KOPT-K1 (cell line): ENCODE measurements at regions not wholly inside any gene's neighbourhood (a gene's known extent, or its start where the extent isn't known, plus 50 kb on each side); places are given as distances from the start of the nearest gene placed in this dataset.

ENCODE experiments used
- H3K27ac ChIP-seq: fragments of 200-600 bp; sonication (generic); 2 replicates; pipeline ENCODE4 v1.5.1; 2016; ENCODE audit warnings: antibody characterized with exemption, mild to moderate bottlenecking, low read depth, low read length; ENCODE audit not compliant: poor library complexity, severe bottlenecking
- H3K36me3 ChIP-seq: fragments of 200-600 bp; sonication (generic); 2 replicates; pipeline ENCODE4 v1.5.1; 2017; ENCODE audit warnings: antibody characterized with exemption, mild to moderate bottlenecking, low read length, moderate library complexity; ENCODE audit not compliant: insufficient read depth
- H3K9me3 ChIP-seq: fragments of 200-600 bp; sonication (generic); 2 replicates; pipeline ENCODE4 v1.5.1; 2017; ENCODE audit warnings: antibody characterized with exemption, low read length, mild to moderate bottlenecking; ENCODE audit not compliant: insufficient read depth, poor library complexity, severe bottlenecking

GRCh38 chr18:37724206-37724605 lies 158.6 kb upstream of the CELF4 start:
- Histone ChIP-seq H3K27ac (no peak overlapping the region), H3K36me3 (no peaks in the 10 kb centered on the region)

GRCh38 chr18:37721544-37722522 lies 156.2 kb upstream of the CELF4 start:
- Histone ChIP-seq H3K9me3 (no peaks in the 10 kb centered on the region), H3K27ac (no peak overlapping the region), H3K36me3 (no peaks in the 10 kb centered on the region)

More at GRCh38 chr18:37724206-37724605, 158.6 kb upstream of the CELF4 start:
- no peaks in the 10 kb centered on the region for H3K9me3 ChIP-seq

GRCh38 chr18:37720663-37721062 lies 155.1 kb upstream of the CELF4 start:
- H3K27ac ChIP-seq: no peak overlapping the region
- no peaks in the 10 kb centered on the region for H3K36me3 ChIP-seq
- no peaks in the 10 kb centered on the region for H3K9me3 ChIP-seq

DNA sequence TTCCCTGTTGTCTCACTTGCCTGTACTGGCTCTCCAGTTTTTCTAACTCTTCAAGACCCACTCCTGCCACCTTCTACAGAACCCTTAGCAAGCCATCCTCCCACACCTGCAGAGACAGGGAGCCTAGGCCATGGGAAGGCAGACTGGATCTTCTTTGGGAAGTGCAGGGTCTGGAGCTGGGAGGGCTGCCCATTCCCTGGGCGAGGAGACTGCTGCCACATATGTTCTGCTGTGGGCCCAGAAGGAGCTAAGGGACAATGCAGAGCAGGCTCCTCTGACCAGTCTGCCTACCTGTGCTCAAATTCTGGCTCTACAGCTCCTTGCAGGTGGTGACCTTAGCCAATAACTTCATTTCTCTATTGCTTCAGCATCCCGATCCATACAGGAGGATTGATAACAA lies 152.1 kb upstream of the CELF4 start:
- Histone ChIP-seq H3K9me3 (no peaks in the 10 kb centered on the region), H3K27ac (no peak overlapping the region), H3K36me3 (no peaks in the 10 kb centered on the region)

DNA sequence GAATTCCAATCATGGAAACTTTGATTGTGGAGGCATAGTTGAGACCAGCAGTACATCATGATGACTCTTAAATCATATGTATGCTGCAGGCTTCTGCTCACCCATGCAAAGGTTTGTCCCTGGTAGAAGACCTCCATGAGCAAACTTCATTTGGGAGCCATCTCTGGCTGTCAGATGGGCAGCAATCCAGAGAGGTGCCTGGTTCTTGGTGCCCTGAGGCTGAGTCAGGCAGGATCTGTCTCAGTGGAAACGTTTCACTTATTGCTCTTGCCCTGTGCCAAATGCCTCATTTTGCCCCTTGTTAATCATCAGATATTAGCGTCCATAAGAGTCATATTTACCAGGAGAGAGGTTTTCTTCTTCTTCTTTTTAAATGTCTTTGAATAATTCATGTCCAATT lies 151.5 kb upstream of the CELF4 start:
- H3K27ac ChIP-seq: no peak overlapping the region
- no peaks in the 10 kb centered on the region for H3K36me3 ChIP-seq
- H3K9me3 ChIP-seq: no peaks in the 10 kb centered on the region

- Histone ChIP-seq H3K9me3 (no peaks in the 10 kb centered on the region), H3K27ac (no peak overlapping the region), H3K36me3 (no peaks in the 10 kb centered on the region)
These were observed 150.6 kb upstream of the CELF4 start for GRCh38 chr18:37716106-37716735.

- Histone ChIP-seq H3K9me3 (no peaks in the 10 kb centered on the region), H3K36me3 (no peaks in the 10 kb centered on the region), H3K27ac (no peak overlapping the region)
These were observed 149.1 kb upstream of the CELF4 start for GRCh38 chr18:37714691-37715090.

DNA sequence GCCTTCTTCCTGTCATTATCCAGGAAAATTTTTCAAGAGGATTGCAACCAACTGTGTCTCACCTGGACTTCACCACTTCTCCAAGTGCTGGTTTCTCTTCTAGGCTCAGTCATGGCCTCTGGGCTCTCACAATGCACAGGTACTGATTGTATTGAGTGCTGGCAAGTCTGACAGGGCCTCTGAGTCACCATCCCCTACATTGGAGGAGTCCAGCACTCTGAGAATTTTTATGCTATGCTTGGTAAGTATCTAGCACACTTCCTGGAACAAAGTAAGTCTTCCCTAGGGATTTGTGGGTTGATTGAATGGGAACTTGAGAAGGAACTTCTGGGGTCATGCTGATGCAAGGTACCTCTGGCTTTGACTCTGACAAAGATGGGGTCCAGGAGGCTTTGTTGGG lies 147.2 kb upstream of the CELF4 start:
- Histone ChIP-seq H3K9me3 (no peaks in the 10 kb centered on the region), H3K36me3 (no peaks in the 10 kb centered on the region), H3K27ac (no peak overlapping the region)

GRCh38 chr18:37711766-37712505 lies 146.3 kb upstream of the CELF4 start:
- Histone ChIP-seq H3K9me3 (no peaks in the 10 kb centered on the region), H3K36me3 (no peaks in the 10 kb centered on the region), H3K27ac (no peak overlapping the region)

DNA sequence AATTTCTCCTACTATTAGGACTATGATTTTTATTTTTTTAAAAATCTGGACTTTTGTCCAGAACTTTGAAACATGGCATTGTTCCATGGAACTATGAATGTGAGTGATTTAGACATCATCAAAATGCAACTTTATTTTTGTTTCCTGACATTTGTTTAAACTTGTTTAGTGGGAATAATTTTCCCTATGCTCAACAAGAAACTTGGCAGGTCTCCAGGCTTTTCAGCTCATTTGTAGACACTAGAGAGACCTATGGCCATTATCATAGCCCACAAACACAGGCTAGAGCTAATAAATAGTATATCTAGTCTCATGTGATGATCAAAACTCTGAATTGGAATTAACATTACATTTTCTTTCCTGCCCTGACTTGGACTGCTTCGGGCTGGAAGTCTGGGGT lies 145.1 kb upstream of the CELF4 start:
- no peak overlapping the region for H3K27ac ChIP-seq
- no peaks in the 10 kb centered on the region for H3K9me3 ChIP-seq
- no peaks in the 10 kb centered on the region for H3K36me3 ChIP-seq

GRCh38 chr18:37709740-37710139 lies 144.1 kb upstream of the CELF4 start:
- Histone ChIP-seq H3K36me3 (no peaks in the 10 kb centered on the region), H3K9me3 (no peaks in the 10 kb centered on the region), H3K27ac (no peak overlapping the region)

GRCh38 chr18:37705016-37705415 lies 139.4 kb upstream of the CELF4 start:
- Histone ChIP-seq H3K9me3 (no peaks in the 10 kb centered on the region), H3K27ac (no peak overlapping the region), H3K36me3 (no peaks in the 10 kb centered on the region)

- Histone ChIP-seq H3K36me3 (no peaks in the 10 kb centered on the region), H3K27ac (no peak overlapping the region), H3K9me3 (no peaks in the 10 kb centered on the region)
These were observed 137.2 kb upstream of the CELF4 start for GRCh38 chr18:37702841-37703240.

GRCh38 chr18:37701967-37702366 lies 136.4 kb upstream of the CELF4 start:
- Histone ChIP-seq H3K9me3 (no peaks in the 10 kb centered on the region), H3K36me3 (no peaks in the 10 kb centered on the region), H3K27ac (no peak overlapping the region)

- H3K9me3 ChIP-seq: no peaks in the 10 kb centered on the region
- no peak overlapping the region for H3K27ac ChIP-seq
- H3K36me3 ChIP-seq: no peaks in the 10 kb centered on the region
These were observed 133.0 kb upstream of the CELF4 start for GRCh38 chr18:37698508-37699040.
